Esophagus muscularis mucosa (tissue), 4 donors: ENCODE measurements at regions not wholly inside any gene's neighbourhood (a gene's known extent, or its start where the extent isn't known, plus 50 kb on each side); places are given as distances from the start of the nearest gene placed in this dataset.

Source experiments
- DNase-seq: peaks from one replicate; pipeline ENCODE4 v3.0.0-alpha.2; 2017; ENCODE audit errors: extremely low spot score
- H3K27ac ChIP-seq, 4 donors: fragments of 200-600 bp; sonication (generic); replicated peaks in 1 of 4; 1 replicate in 3 of 4; 2 replicates in 1 of 4; pipeline ENCODE4 v1.5.1; 2016 to 2019; ENCODE audit warnings: mild to moderate bottlenecking in 1 of 4
- H3K27me3 ChIP-seq, 4 donors: fragments of 200-600 bp; sonication (generic); one replicate each; pipeline versions ENCODE4 v1.5.1 to v1.6.0; 2016 to 2019
- H3K36me3 ChIP-seq, 4 donors: fragments of 200-600 bp; sonication (generic); one replicate each; pipeline ENCODE4 v1.5.1; 2016 to 2019
- H3K4me1 ChIP-seq, 4 donors: fragments of 200-600 bp; sonication (generic); one replicate each; pipeline ENCODE4 v1.5.1; 2016 to 2019
- H3K4me3 ChIP-seq, 4 donors: fragments of 200-600 bp; sonication (generic); 1 replicate in 2 of 4; 2 replicates in 2 of 4; pipeline ENCODE4 v1.5.1; 2016 to 2019; ENCODE audit warnings: mild to moderate bottlenecking in 4 of 4, moderate library complexity in 1 of 4
- H3K9me3 ChIP-seq, 4 donors: fragments of 200-600 bp; sonication (generic); 1 replicate in 3 of 4; 2 replicates in 1 of 4; pipeline ENCODE4 v1.5.1; 2016 to 2019
- EP300 ChIP-seq: sonication (generic); formaldehyde crosslinking; IDR thresholded peaks from one replicate; pipeline ENCODE4 v1.6.1; 2017; ENCODE audit warnings: antibody characterized with exemption
- POLR2A ChIP-seq: fragments of 450-650 bp; IDR thresholded peaks from one replicate; pipeline ENCODE4 v1.6.1; 2017; ENCODE audit warnings: antibody characterized with exemption, moderate library complexity, mild to moderate bottlenecking, low read depth
- POLR2AphosphoS5 ChIP-seq, 2 donors: sonication (generic); formaldehyde crosslinking; IDR thresholded peaks; one replicate each; pipeline ENCODE4 v1.6.1; 2017; ENCODE audit warnings: antibody characterized with exemption in 2 of 2
- WGBS: methylation state at CpG from one replicate; pipeline ENCODE4 v1.1.5; 2018; 5-methylcytosine and 5-hydroxymethylcytosine counted together
- intact Hi-C: fragments of 100-400 bp; cut with DNase I; formaldehyde crosslinking; loops from one replicate; pipeline ENCODE4 v1.15.1; 2023
- TF ChIP-seq, protein P1 (sequence below), 3 experiments: fragments of 200-600 bp in 2 of 3; fragments of 450-650 bp in 1 of 3; sonication (generic) in 2 of 3; IDR thresholded peaks; one replicate each; pipeline ENCODE4 v1.5.1; 2017 to 2019; ENCODE audit warnings: antibody characterized with exemption in 3 of 3, mild to moderate bottlenecking in 2 of 3, moderate library complexity in 1 of 3

DNA sequence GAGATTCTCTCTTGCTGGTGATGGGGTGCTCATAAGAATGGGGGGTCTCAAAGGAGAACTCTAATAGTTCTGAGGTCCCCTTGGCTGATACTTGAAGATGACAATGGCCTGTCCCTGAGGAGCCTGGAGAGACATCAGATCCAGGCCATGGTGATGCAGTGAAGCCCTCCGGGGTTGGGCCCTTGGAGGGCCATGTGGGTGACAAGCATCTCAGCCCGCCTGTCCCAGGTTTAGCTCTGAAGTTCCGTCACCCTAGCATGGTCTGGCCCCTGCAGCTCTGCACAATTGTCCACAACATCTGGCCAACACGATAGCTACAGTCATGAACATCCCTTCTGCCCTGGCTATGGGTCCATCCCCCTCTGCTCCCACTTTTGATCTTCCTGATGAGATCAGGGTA is 202.8 kb upstream of the HS6ST1 start:
- intact Hi-C loops, result no loop called here
- H3K4me3 ChIP-seq, result no peak overlapping the region
- no peaks in the 10 kb centered on the region for H3K9me3 ChIP-seq
- DNase-seq, result no peak
- no peaks in the 10 kb centered on the region for H3K36me3 ChIP-seq
- TF ChIP-seq, protein P1, sequence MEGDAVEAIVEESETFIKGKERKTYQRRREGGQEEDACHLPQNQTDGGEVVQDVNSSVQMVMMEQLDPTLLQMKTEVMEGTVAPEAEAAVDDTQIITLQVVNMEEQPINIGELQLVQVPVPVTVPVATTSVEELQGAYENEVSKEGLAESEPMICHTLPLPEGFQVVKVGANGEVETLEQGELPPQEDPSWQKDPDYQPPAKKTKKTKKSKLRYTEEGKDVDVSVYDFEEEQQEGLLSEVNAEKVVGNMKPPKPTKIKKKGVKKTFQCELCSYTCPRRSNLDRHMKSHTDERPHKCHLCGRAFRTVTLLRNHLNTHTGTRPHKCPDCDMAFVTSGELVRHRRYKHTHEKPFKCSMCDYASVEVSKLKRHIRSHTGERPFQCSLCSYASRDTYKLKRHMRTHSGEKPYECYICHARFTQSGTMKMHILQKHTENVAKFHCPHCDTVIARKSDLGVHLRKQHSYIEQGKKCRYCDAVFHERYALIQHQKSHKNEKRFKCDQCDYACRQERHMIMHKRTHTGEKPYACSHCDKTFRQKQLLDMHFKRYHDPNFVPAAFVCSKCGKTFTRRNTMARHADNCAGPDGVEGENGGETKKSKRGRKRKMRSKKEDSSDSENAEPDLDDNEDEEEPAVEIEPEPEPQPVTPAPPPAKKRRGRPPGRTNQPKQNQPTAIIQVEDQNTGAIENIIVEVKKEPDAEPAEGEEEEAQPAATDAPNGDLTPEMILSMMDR (IDR thresholded peaks at IDR 0.05), result no peak
- no peak for TF ChIP-seq EP300
- TF ChIP-seq POLR2A, result no peak
- no peak for TF ChIP-seq POLR2AphosphoS5 (IDR thresholded peaks at IDR 0.05)
- 85% methylated on average over 4 of the region's 4 CpGs for WGBS
- H3K27me3 ChIP-seq, result no peaks in the 10 kb centered on the region
- H3K27ac ChIP-seq, result no peak overlapping the region
- no peaks in the 10 kb centered on the region for H3K4me1 ChIP-seq

DNA sequence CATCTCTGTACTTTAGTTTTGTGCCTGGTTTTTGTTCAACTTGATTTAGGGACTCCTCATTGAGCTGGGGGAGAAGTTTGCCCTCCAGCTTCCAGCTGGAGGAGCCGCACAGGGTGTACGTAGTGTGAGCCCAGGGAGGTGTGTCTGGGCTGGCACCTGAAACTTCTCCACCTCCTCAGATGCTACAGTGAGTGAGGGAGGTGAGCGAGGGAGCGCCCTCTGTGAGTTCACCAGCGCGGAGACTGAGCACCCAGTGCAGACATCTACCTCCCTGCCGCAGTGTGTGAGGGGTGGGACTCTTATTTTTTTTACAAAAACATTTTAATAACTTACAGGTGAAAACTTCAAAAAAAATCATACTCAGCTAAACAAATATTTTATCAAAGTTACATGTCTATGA is 204.2 kb upstream of the HS6ST1 start:
- Histone ChIP-seq H3K4me3 (no peak overlapping the region), H3K27me3 (no peaks in the 10 kb centered on the region), H3K9me3 (no peaks in the 10 kb centered on the region), H3K36me3 (no peaks in the 10 kb centered on the region), H3K27ac (no peak overlapping the region), H3K4me1 (no peaks in the 10 kb centered on the region)
- whole genome bisulfite sequencing, result 95% methylated on average over 7 of the region's 7 CpGs
- DNase-seq, result no peak
- TF ChIP-seq EP300, result no peak
- no peak for TF ChIP-seq POLR2A
- TF ChIP-seq, protein P1 (IDR thresholded peaks at IDR 0.05), result no peak
- TF ChIP-seq POLR2AphosphoS5 (IDR thresholded peaks at IDR 0.05), result no peak
- intact Hi-C loops, result no loop called here

DNA sequence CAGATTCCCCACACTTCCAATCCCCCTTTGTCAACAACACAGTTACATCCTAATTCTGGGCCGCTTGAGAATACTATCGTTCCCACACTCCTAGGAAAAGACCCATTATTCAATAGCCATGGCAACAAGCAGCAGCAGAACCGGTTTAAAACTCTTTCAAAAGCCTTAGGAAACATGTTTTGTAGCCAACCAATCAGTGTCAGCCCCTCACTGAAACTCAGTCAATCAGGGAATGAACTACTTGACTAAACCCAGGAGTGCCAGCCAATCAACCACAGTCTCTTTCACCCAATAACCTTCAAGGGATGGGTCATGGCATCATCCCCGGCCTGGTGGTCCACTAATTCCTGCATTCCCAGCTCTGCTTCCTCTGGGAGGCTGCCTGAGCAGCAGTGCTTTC is 204.8 kb upstream of the HS6ST1 start:
- WGBS, result 89% methylated on average over 4 of the region's 4 CpGs
- no peak for TF ChIP-seq POLR2AphosphoS5 (IDR thresholded peaks at IDR 0.05)
- TF ChIP-seq, protein P1 (IDR thresholded peaks at IDR 0.05), result no peak
- TF ChIP-seq EP300, result no peak
- no peak for TF ChIP-seq POLR2A
- DNase-seq, result no peak
- H3K4me3 ChIP-seq, result no peak overlapping the region
- no peaks in the 10 kb centered on the region for H3K9me3 ChIP-seq
- H3K36me3 ChIP-seq, result no peaks in the 10 kb centered on the region
- no peaks in the 10 kb centered on the region for H3K4me1 ChIP-seq
- H3K27ac ChIP-seq, result no peak overlapping the region
- intact Hi-C loops, result no loop called here
- no peaks in the 10 kb centered on the region for H3K27me3 ChIP-seq

DNA sequence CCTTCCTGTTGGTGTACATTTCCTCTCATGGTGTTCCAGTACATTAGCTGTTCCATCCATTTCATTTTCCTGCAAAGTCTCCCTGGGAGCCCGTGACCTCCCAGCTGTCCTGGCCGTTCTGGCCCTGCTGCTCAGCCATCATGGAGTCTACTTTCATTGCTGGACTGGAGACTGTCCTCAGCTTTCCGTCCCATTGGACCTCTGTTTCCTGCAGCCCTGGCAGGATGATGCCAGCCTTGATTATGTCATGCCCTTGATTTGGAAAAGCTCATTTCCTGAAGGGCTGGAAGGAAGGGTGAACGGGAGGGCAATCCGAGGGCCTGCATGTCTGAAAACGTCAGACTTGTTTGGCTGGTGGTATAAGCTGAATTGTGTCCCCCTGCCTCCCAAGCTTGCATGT is 205.5 kb upstream of the HS6ST1 start:
- H3K27me3 ChIP-seq, result no peaks in the 10 kb centered on the region

DNA sequence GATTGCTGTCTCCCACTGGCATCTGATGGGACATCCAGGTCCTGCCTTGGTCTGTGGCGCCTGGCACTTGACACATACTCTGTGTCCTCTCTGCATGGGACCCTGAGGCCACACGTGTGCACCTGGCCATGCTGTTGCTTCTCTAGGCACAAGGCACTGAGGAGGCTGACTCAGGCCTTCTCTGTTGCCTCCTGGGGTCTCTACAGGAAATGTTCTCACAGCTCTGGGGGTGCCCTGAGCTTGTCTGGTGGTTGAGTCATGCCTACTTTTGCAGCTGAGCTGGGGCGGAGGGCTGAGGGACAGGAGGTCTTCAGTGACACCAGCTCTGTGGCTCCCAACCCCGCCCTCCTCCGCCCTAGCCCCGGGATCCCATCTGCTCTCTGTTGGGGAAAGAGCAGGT is 207.0 kb upstream of the HS6ST1 start:
- no peak for DNase-seq
- no peaks in the 10 kb centered on the region for H3K9me3 ChIP-seq
- intact Hi-C loops, result no loop called here
- no CpG with 5 or more reads among the region's 6 CpGs for WGBS
- H3K27me3 ChIP-seq, result no peaks in the 10 kb centered on the region
- TF ChIP-seq EP300 (no peak), POLR2A (no peak), POLR2AphosphoS5 (IDR thresholded peaks at IDR 0.05) (no peak)
- TF ChIP-seq, protein P1 (IDR thresholded peaks at IDR 0.05), result no peak
- H3K4me3 ChIP-seq, result no peak overlapping the region
- no peaks in the 10 kb centered on the region for H3K4me1 ChIP-seq
- no peaks in the 10 kb centered on the region for H3K36me3 ChIP-seq
- H3K27ac ChIP-seq, result no peak overlapping the region

More for the DNA sequence above, 205.5 kb upstream of the HS6ST1 start:
- WGBS, result 64% methylated on average over 6 of the region's 6 CpGs
- Histone ChIP-seq H3K9me3 (no peaks in the 10 kb centered on the region), H3K36me3 (no peaks in the 10 kb centered on the region), H3K4me3 (no peak overlapping the region), H3K27ac (no peak overlapping the region), H3K4me1 (no peaks in the 10 kb centered on the region)
- no peak for DNase-seq
- intact Hi-C loops, result no loop called here
- TF ChIP-seq, protein P1 (IDR thresholded peaks at IDR 0.05), result no peak
- no peak for TF ChIP-seq POLR2A
- no peak for TF ChIP-seq EP300
- TF ChIP-seq POLR2AphosphoS5 (IDR thresholded peaks at IDR 0.05), result no peak
